Activated CD8-positive, alpha-beta memory T cell treated with anti-CD3 and anti-CD28 coated beads, Interleukin-2, amount 50 U/mL, for 1 hour (primary cell): ENCODE measurements at regions not wholly inside any gene's neighbourhood (a gene's known extent, or its start where the extent isn't known, plus 50 kb on each side); places are given as distances from the start of the nearest gene placed in this dataset.
"Not testable (repeated sequence)": the region's sequence is repeated elsewhere in the genome, so short reads cannot be mapped to it uniquely, and the experiment has no call there.

Experiments
- DNase-seq: peaks from one replicate; pipeline ENCODE4 v3.0.0-alpha.2; 2020; ENCODE audit errors: extremely low read depth

DNA sequence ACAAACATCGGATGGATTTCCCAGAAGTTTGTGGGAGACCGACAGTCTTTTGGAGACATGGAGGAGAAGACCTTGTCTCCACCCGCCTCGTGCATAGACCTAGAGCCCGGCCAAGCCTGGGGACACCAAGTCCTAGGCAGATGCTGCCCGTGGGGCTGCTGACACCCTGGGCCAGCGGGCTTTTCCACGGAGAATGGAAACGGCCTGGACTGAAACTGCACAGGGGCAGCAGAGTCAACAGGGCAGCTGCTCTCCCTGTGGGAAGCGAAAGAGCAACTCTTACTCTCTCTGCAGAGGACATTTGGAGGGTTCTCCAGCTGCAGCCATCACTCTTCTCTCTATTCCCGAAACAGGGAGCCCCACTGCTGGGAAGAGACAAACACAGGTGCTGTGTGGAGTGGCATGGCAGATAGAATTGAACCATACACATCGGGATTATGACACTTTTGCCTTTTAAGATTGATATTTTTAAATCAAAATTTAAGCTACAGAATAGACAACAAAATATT, 401.2 kb downstream of the THBS2 start:
- no peak for DNase-seq

- no peak for DNase-seq
Measured at GRCh38 chr6:168851460-168852375, 401.9 kb downstream of the THBS2 start.

- DNase-seq = not testable (repeated sequence)
Measured at GRCh38 chr6:168850027-168850736, 403.5 kb downstream of the THBS2 start.

DNA sequence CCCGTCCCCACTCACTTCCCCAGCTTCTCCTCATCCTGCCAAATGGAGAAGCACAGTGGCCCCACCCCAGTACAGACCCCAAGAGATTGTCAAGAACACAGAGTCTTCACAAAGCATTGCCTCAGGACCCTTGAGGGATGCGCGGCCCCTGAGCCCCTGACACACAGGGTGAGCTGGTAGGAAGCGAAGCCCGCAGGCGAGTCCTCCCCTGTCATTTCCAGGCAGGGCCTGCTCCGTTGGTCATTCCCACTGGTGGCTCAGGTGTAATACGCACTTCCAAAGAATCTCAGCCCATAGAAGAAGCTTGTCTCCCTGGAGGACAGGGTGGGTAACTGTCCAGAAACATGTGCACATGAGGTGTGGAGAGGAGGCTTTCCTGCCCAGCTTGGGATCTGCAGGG, 404.2 kb downstream of the THBS2 start:
- no peak for DNase-seq

DNA sequence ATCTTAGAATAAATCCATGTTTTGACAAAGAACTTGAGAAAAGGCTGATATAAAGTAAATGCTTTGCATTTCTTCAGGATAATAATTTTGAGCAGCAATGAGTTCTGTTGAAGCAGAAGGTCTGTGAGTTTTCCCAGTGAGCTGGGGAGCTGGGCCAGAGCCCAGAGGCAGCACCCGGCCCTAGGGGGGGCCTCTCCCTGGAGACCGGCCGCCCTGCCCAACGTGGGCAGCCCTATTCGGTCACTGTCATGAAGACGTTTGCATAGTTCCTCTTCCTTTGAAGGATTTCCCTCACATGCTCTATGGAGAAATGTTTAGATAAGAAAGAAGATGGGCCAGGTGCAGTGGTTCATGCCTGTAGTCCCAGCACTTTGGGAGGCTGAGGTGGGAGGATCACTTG, 404.8 kb downstream of the THBS2 start:
- no peak for DNase-seq

DNA sequence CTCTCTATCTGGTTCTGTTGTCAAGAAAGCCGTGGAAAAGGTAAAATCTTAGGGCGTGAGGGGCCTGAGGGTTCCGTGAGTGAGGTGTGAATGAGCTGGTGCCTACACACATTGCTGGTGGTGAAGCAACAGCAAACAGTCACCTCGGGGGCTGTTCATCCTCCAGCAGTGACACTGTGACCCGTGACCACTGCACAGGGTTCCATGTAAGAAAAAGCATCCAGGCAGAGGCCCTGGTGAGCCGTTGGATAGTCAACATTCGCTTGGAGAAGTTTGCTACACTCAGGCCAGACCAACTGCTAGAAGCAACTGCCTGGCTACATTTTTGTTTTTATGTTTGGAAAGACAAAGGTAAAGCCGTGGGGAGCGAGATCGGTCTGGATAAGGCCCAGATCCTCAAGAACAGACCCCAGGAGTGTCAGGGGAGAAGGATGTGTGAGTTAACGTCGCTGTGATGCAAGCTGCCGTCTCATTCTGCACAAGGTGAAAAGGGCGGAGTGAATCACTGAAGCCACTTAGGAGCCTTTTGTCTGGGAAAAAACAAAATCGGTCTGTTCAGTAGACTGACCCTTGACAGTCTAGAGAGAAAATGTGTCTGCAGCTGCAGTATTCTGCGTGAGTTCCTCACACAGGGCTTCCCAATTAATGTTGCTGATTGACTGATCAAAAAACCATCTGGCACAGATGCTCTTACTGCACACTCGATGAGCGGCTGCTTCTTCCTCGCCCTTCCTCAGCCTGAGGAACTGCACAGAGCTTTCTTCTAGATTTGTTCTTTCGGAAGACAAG, 404.0 kb downstream of the SMOC2 start:
- no peak for DNase-seq

DNA sequence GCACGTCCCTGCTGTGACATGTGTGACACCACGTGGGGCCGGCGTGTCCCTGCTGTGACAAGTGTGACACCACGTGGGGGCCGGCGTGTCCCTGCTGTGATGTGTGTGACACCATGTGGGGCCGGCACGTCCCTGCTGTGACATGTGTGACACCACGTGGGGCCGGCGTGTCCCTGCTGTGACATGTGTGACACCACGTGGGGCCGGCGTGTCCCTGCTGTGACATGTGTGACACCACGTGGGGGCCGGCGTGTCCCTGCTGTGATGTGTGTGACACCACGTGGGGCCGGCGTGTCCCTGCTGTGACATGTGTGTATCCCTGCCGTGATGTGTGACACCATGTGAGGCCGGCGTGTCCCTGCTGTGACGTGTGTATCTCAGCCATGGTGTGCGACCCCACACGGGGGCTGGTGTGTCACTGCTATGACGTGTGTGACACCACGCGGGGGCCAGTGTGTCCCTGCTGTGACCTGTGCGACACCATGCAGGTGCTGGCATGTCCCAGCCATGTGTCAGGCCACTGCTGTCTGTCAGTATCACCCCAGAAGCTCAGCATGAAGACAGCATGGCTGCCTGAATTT, 401.7 kb downstream of the SMOC2 start:
- not testable (repeated sequence) for DNase-seq

DNA sequence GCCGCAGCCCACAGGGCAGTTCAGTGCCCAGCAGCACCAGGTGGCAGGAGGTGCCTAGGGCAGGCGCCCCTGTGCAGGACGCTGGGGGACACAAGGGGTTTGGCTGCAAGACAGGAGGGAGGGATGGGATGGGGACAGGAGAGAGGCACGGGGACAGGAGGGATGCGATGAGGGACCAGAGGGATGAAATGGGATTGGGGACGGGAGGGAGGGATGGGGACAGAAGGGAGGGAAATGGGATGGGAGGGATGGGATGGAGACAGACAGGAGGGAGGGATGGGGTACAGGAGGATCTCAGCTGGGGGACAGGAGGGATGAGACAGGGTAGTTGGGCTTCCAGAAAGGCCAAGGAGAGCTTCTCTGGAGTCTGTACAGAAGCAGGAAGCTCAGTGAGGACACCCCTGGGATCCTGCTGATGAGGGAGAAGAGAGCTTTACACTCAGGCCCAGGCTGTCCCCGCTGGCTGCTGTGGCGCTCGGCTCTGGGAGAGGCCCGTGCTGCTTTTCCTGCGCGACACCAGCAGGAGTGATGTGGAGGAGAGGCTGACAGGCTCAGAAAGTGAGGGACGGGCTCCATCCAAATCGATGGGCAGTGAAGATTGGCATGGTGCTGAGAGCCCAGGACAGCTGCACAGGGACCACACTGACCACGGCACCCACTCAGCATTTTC, 400.8 kb downstream of the SMOC2 start:
- no peak for DNase-seq

DNA sequence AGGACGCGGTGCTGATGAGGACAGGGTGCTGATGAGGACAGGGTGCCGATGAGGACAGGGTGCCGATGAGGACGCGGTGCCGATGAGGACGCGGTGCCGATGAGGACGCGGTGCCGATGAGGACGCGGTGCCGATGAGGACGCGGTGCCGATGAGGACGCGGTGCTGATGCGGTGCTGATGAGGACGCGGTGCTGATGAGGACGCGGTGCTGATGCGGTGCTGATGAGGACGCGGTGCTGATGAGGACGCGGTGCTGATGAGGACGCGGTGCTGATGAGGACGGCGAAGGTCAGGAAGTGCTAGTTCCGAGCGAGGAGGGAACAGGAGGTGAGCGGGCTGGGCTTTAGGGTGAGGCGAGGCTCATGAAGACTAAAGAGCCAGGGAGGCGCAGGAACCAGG, 399.9 kb downstream of the SMOC2 start:
- DNase-seq = not testable (repeated sequence)

GRCh38 chr6:168840299-168840698, 399.3 kb downstream of the SMOC2 start:
- DNase-seq = not testable (repeated sequence)

GRCh38 chr6:168838037-168838399, 397.0 kb downstream of the SMOC2 start:
- no peak for DNase-seq

DNA sequence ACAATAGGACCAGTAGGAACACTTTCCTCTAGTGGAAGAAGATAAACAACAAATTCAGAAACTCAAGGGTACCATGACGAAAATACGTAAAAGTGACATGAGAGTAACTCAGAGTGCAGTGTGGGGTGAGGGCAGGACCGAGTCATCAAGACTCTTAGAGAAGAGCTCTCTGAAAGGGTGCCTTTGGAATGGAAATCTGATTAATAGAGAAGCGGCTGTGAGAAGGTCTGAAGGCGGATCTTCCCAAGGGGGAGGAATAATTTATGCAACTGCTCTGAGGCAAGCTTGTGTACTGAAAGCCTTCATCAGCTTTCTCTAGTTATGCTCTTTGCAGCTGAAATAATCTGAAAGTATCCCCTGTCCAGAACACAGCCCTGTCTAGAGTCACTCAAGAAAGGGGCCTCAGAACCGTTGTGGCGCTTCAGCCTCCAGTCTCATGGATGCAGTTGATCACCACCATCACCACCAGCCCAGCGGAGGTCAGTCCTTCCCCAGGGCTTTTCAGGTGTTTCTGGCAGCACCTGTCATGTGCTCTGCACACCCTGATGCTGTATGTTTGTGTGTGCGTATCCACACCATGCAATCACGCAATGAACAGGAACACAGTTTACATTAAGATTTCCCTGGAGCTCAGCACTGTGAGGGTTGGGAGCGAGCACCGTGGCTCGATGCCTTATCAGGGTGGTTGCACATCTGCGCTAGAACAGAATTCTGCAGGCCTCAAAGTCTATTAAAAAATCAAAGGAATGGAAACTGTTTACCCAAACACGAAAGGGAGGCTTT, 396.5 kb downstream of the SMOC2 start:
- no peak for DNase-seq

GRCh38 chr6:168835991-168836390, 395.0 kb downstream of the SMOC2 start:
- no peak for DNase-seq

DNA sequence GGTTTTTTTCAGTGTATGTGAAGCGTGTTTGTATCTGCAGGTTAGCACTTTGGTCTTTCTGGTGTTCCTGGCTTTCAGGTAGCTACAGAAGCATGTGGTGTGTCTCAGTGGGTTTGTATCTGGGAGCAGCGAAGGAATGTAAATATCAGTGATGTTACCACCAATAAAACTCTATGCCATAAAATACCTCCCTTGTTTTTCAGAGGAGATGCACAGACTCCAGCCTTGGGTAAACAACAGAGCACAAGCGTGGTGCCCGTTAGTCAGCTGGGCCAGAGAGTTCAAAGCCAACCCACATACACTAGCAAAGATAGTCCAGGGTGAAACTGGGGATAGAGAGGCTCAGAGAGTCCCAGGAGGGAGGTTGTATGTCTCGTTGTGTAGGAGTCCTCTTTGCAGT, 393.8 kb downstream of the SMOC2 start:
- DNase-seq = no peak

DNA sequence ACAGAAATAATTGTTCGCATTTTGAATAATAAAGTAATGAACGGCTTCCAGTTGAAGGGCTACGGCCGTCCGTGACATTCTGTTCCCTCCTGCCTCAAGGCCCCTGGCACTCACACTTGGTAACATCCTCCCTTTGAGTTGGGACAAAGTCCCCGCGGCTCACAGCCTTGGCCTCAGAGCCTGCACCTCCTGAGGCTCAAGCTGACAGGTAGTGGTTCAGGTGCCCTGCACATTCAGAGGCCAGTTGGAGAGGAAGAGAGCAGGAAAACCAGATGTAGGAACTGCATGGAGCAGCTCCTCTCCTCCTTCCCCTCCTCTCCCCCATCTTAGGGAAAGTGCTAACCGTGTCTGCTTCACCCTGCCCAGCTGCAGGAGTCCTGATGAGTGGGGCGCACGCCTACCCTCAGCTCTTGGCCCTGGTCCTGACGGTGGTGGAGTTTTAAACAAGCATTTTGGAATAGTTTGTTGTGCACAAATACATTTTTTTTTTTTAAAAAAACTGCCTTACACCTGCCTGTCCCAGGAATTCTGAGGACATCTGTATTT, 393.1 kb downstream of the SMOC2 start:
- DNase-seq = no peak

DNA sequence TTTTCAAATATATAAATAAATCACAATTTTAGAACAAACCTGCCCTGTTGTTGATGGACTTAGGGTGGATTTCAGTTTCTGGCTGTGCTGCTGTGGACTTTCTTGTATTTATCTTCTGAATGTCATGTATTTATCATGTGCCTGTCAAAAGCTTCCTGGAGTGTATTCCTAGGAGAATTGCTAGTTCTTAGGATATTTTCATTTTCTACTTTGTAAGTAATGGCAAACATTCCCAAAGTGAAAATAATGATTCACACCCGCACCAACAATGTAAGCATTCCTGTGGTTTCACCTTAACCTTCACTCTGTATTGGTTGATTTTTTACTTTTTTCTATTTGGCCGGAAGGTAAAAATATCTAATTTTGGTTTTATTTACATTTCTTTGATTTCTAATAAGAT, 387.8 kb downstream of the SMOC2 start:
- DNase-seq = no peak

DNA sequence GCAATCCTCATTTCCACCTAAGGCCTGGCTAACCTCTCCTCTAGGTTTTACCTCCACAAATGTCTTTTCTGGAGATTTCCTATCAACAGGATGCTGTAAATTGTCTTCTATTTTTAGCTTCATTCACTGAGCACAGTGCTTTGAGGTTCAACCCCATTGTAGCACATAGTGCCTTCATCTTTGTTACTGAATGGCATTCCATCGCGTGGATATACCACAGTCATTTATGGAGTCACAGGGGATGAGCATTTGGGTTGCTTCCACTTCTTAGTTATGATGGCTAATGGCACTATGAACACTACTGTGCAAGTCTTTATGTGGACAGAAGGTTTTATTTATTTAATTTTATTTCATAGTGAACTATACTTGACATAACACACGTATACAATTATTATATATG, 387.1 kb downstream of the SMOC2 start:
- no peak for DNase-seq

DNA sequence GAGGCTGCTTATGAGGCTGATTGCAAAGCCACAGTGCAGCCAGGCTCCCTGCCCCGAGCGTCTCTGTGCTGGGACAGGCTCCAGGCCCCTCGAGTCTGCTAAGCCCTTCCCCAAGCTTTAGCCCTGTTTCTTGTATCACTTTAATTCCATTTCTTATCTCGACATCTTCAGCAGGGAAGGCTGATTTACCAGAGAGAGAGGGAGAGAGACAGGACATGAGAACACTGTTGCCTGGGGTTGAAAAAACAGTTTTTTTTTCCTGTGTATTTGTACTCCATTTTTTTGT, 386.5 kb downstream of the SMOC2 start:
- no peak for DNase-seq

GRCh38 chr6:168826726-168827585, 386.0 kb downstream of the SMOC2 start:
- no peak for DNase-seq

- DNase-seq = no peak
Measured at GRCh38 chr6:168826078-168826390, 385.1 kb downstream of the SMOC2 start.
